ENCODE measurements at regions not wholly inside any gene's neighbourhood (a gene's known extent, or its start where the extent isn't known, plus 50 kb on each side); places are given as distances from the start of the nearest gene placed in this dataset.

GRCh38 chr5:74069741-74070140, 443.7 kb downstream of the ARHGEF28 start:
- Histone ChIP-seq H3K4me3 (no peak overlapping the region), H3K27me3 (no peaks in the 10 kb centered on the region), H3K4me1 (ENCODE audit: low read depth) (peaks cover 7% of the 10 kb centered on the region), H3K27ac (no peak overlapping the region), H3K9me3 (ENCODE audit: low read depth) (no peaks in the 10 kb centered on the region), H3K36me3 (no peaks in the 10 kb centered on the region)
- no peak for DNase-seq (ENCODE audit: low read depth in 1 of 2, low spot score in 1 of 2)
- TF ChIP-seq CTCF (IDR thresholded peaks at IDR 0.05; ENCODE audit: low read depth, low read length): no peak

- DNase-seq (ENCODE audit: low read depth in 1 of 2, low spot score in 1 of 2): no peak
- no peak overlapping the region for H3K27ac ChIP-seq
- no peak overlapping the region for H3K4me3 ChIP-seq
- H3K27me3 ChIP-seq: no peaks in the 10 kb centered on the region
- no peak for TF ChIP-seq CTCF (IDR thresholded peaks at IDR 0.05; ENCODE audit: low read depth, low read length)
- peaks cover 2% of the 10 kb centered on the region for H3K4me1 ChIP-seq (ENCODE audit: low read depth)
- no peaks in the 10 kb centered on the region for H3K36me3 ChIP-seq
- no peaks in the 10 kb centered on the region for H3K9me3 ChIP-seq (ENCODE audit: low read depth)
Observed at GRCh38 chr5:74067748-74068541, 441.9 kb downstream of the ARHGEF28 start.

DNA sequence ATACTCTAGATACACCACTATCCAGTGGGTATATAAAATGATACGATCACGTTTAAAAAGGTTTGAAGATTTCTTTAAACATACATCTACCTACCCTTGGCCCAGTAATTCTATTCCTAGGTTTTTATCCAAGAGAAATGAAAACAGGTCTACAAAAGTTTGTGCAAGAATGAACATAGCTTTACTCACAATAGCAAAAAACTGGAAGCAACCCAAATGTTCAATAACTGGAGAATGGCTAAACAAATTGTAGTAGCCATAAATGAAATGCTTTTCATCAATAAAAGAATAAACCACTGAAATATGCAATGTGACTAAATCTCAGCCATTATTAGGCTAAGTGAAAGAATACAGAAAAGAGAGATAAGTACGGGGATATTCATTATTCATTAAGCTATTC, 438.9 kb downstream of the ARHGEF28 start:
- no peak overlapping the region for H3K4me3 ChIP-seq
- H3K9me3 ChIP-seq (ENCODE audit: low read depth): no peaks in the 10 kb centered on the region
- DNase-seq (ENCODE audit: low read depth in 1 of 2, low spot score in 1 of 2): no peak
- H3K4me1 ChIP-seq (ENCODE audit: low read depth): no peaks in the 10 kb centered on the region
- H3K27me3 ChIP-seq: no peaks in the 10 kb centered on the region
- no peak for TF ChIP-seq CTCF (IDR thresholded peaks at IDR 0.05; ENCODE audit: low read depth, low read length)
- H3K27ac ChIP-seq: no peak overlapping the region
- H3K36me3 ChIP-seq: no peaks in the 10 kb centered on the region

DNA sequence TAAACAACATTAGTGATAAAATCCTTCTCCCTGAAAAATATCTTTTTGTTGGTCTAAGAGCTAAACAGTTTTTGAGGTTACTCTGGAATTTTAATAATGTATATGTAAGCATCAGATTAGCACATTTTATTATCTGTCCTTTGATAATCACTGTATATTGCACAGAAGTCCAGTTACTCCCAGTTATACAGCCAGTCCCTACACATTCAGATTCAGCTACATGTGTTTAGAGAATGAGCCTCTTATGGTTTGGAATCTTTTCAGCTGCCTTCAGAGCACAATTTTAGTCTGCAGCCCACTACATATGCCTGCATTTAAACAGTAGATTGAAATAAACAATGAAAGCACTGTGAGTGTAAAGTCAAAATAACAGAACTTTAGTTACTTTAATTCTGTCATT, 438.2 kb downstream of the ARHGEF28 start:
- Histone ChIP-seq H3K4me3 (no peak overlapping the region), H3K27me3 (no peaks in the 10 kb centered on the region), H3K36me3 (no peaks in the 10 kb centered on the region), H3K9me3 (ENCODE audit: low read depth) (no peaks in the 10 kb centered on the region), H3K27ac (no peak overlapping the region), H3K4me1 (ENCODE audit: low read depth) (no peaks in the 10 kb centered on the region)
- peak in 1 of 2 donors; percentile 28 for DNase-seq (ENCODE audit: low read depth in 1 of 2, low spot score in 1 of 2)
- TF ChIP-seq CTCF (IDR thresholded peaks at IDR 0.05; ENCODE audit: low read depth, low read length): no peak

GRCh38 chr5:74063821-74064220, 437.8 kb downstream of the ARHGEF28 start:
- H3K4me1 ChIP-seq (ENCODE audit: low read depth): no peaks in the 10 kb centered on the region
- H3K9me3 ChIP-seq (ENCODE audit: low read depth): no peaks in the 10 kb centered on the region
- peak in 1 of 2 donors; percentile 83 for DNase-seq (ENCODE audit: low read depth in 1 of 2, low spot score in 1 of 2)
- H3K4me3 ChIP-seq: no peak overlapping the region
- H3K27me3 ChIP-seq: no peaks in the 10 kb centered on the region
- no peaks in the 10 kb centered on the region for H3K36me3 ChIP-seq
- H3K27ac ChIP-seq: no peak overlapping the region
- no peak for TF ChIP-seq CTCF (IDR thresholded peaks at IDR 0.05; ENCODE audit: low read depth, low read length)

Measured in cardiac muscle cell (in vitro differentiated cells and primary cell).